Astrocyte (in vitro differentiated cells and primary cell): ENCODE measurements at regions not wholly inside any gene's neighbourhood (a gene's known extent, or its start where the extent isn't known, plus 50 kb on each side); places are given as distances from the start of the nearest gene placed in this dataset.

ENCODE experiments used
- CTCF ChIP-seq: IDR thresholded peaks from 2 replicates; pipeline ENCODE4 v1.5.1; 2011; ENCODE audit warnings: low read depth, mild to moderate bottlenecking, inconsistent platforms, low read length, moderate library complexity; ENCODE audit not compliant: insufficient read depth
- EZH2 ChIP-seq: IDR thresholded peaks from 2 replicates; pipeline ENCODE4 v1.6.1; 2012; ENCODE audit warnings: mild to moderate bottlenecking, low read length, inconsistent platforms; ENCODE audit not compliant: insufficient read depth

GRCh38 chr9:31983895-31984294 is 400.5 kb upstream of the ACO1 start:
- TF ChIP-seq CTCF (no peak), EZH2 (no peak)
